NCI-H2227 (cell line): ENCODE measurements at regions not wholly inside any gene's neighbourhood (a gene's known extent, or its start where the extent isn't known, plus 50 kb on each side); places are given as distances from the start of the nearest gene placed in this dataset.
A peak's percentile ranks its signal among the peaks of the same experiment; 100 is the strongest.

Experiments
- DNase-seq: peaks from one replicate; lab custom pipeline; 2025; ENCODE audit not compliant: unreplicated experiment; lab: John Stamatoyannopoulos, UW

DNA sequence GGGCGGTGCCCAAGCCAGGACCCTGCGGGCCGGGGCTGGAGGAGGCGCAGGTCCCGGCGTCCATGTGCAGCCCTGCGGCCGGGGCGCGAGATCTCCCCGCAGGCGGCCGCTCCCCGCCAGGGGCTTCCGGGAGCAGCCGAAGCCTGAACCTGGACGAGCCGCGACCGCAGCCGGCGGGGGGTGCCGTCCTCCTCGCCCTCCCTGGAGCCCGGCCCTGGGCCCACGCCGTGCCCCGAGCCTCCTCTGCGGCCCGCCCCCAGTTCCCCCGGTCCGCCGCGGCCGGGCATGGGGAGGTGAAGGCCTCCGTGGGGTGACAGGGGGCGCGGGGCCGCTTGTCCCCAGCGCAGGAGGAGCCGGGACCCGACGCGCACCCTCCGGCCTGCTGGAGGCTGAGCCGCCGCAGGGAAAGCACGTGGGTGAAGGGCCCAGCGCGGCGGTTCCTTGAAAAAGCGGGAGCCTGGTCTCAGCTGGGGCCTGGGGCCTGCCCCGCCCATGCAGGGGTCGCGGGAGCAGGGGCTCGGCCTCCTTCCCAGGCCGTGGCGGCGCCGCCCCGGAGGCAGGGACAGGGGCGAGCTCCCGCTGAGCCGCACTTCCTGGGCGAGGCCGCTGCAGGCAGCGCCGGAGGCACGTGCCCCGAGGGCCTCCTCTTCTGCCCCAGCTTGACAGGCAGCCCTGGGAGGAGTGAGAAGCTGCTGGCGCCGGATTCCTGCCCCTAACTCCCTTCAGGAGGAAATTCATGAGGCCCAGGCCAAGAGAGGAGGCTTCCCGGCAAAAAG lies 55.6 kb upstream of the PPP2R5C start:
- no peak for DNase-seq

DNA sequence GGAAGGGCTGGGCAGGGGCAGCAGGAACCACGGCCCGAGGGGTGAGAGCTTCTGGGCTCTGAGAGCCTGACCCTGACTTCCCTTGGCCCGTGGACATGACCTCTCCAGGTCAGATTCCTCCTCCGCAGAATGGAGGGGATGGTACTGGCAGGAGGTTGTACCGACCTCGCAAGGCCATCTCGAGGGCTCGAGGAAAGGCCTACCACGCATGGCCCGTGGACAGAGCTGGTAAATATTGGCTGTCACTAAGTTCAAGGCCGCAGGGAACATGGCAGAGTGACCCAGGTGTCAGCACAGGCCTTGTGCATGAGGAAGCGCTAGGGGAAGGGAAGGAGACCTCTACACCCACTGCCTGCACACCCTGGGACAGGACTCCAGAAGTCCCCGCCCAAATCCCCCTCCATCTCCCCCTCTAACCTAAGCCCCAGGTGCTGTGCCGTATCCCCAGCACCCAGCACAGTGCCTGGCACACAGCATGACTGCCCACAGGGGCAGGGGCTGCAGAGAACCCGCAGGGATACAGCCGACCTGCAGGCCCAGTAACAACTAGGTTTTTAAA lies 54.9 kb upstream of the PPP2R5C start:
- no peak for DNase-seq

DNA sequence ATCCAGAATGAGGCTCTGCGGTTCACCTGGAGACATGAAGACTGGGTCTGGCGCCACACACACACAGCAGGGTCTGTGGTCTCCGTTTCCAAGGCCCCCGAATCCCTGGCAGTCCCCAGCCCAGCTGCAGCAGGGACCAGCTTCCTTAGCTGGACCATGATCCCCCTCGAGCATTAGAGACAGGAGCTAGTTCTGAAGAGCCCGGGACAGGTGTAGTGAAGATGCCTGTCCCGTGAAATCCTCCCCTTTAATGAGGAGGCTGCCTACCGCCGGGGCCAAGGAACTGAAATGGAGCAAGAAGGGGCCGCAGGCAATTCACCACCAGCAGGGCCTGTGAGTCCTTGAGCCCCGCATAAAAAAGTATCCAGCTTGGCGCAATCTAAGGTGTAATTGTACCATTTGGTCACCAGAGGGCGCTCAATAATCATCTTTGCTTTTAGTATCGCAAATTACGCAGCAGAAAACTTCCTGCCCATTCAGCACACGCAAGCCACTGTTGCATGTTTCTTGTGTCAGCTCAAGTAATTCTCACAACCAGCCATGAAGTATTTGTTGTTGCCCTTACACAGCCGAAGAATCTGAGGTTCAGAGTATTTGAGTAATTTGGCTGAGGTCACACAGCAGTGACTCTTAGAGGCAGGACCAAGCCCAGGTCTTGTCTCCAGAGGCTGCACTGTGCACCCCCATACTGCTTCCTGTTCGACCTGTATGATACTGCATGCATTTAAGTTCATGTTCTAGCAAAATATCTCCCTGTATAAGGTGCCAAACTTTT lies 54.3 kb upstream of the PPP2R5C start:
- DNase-seq = peak; percentile 86

DNA sequence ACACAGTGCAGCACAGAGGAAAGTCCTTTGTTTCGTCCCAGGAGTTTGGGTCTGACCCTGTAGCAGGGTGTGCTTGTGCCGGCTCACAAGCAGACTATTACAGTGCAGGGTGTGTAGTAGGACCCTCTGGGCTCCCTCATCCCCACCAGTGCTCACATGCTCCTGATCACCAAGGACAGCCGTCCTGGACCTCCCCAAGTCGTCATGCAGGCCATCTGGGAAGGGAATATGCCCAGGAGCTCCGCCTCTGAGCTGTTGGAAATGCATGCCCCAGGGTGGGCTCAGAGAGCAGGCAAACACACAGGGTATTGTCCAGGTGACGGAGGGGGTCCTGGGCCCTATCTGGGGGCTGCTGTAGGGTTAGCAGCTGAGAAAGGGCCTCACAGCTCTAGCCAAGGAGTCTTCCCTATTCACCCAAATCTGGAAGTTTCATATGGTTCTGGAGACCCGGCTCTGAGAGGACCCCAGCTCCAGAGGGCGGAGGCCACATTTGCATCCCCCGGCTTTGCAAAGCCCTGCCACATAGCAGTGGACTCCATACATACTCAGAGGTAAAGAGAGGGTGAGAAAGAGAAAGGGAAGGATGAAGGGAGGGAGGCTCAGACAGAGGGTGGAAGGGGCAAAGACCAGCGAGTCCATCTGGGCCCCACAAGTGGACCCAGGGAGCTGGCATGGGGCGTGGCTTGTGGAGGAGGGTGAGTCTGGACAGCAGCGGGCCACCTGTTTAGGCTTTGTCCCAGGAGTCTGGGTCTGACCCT lies 53.5 kb upstream of the PPP2R5C start:
- no peak for DNase-seq

DNA sequence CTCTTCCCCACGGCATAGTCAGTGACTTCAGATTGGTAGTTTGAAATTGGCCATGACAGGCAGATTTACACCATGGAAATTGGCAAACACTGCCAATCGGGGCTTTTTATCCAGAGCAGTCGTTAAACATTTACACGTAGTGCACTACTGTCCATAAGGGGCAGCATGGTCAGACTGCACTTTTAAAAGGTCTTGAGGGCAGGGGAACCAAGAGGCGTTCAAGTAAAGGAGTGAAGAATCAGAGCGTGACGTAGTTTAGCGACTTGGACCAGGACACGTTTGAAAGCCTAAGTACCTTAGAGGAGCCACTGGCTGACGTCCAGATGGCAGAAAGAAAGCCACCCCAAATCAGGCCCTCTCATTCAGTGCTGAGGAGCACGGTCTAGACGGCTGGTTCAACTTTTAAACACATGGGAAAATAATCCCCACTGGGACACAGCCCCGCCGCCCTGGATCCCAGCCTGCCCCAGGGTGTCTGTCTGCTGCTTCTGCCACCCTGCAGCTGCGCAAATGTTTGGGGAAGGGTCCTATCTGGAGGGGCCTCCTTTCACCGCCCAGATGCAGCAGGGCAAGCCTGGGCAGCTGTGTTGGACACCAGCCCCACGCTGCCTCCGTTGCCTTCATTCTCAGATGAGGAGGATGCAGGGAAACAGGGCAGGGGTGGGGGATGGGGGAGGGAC lies 52.5 kb upstream of the PPP2R5C start:
- no peak for DNase-seq

DNA sequence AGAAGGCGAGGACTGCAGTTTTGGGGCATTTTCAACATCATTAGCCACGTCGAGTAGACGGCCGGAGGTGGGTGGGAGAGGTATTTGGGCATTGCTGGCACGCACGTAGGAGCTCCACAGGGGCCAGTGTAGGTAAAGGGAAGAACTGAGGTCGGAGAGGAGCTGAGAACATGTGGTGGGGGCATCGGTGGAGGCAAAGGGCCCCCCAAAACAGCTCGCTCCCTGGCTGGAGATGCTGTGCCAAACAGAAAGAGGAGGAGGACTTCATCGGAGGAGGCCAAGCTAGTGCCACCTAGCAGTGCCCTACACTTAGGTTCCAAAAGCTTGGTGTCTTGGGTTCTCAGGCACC lies 52.0 kb upstream of the PPP2R5C start:
- no peak for DNase-seq

DNA sequence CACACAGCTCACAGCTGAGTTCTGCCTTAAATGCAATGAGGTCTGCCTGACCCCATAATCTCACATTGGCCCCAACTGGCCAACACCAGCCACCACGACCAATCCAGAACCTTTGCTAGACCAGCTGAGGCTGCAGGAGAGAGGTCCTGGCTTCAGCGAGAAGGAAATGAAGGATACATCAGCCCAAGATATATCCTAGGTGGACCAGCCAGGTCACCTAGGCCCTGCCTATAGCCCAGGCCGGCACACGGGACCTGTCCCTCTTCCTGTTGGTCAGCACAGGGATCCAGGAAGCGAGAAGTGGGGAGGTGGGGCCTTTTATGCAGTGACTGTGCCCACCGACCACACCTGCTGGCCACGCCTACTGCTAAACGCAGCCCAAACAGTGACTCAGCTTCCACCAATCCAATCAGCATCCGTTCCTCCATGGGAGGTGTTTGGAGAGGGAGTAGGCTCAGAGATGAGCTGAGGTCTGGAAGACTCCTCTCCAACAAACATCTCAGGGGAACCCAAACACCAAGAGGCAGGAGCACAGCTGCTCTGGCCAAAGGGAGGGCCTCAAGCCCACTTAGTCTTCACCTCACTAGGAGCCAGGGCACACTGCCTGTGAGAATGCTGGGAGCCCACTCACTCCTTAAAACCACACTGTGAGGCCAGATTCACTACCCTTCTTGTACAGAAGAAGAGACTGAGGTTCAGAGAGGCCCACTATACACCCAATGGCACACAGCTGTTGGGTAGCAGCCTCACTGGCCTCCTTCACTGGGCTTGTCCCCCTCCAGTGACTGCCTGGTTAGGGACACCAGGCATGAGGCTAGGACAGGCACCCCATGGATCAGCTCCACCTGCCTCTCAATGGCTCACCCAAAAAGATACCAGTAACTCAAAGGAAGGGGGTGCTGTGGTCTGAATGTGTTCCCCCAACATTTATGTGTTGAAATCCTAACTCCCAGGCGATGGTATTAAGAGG lies 51.3 kb upstream of the PPP2R5C start:
- DNase-seq = no peak

DNA sequence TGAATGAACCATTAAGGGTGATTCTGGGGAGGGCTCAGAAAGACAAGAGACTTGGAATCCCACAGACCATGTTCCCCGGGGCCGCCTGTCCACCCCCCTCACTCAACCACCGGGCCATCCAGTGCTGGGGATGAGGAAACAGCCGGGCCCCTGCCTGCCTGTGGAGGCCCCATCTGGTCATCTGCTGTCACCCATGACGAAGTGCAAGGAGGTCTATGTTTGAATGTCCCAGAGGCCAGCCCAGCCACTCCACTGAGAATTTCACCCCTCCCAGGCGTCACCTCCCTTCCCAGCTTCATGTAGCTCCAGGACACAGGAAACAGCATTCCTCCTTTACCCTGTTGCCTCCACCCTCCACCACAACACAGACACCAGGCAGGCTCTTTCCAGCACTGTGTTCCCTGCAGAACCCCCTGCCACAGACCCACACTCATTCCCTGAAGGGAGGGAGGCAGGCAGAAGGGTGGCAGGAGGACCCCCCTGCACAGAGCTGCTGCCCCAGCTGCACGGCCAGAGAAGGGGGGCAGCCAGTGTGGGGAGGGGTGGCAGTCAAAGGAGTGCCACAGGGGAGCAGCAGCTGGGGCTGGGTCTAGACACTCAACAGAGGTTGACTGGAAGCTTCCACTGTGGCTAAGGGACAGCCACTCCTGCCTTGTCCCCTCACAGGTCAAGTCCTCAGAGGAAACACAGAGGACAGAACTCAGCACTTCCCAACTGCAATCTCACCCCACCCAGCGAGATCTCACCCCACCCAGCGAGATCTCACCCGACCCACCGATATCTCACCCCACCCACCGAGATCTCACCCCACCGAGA lies 50.3 kb upstream of the PPP2R5C start:
- DNase-seq = no peak
